SJSA1 (cell line): ENCODE measurements at regions not wholly inside any gene's neighbourhood (a gene's known extent, or its start where the extent isn't known, plus 50 kb on each side); places are given as distances from the start of the nearest gene placed in this dataset.
A peak's percentile ranks its signal among the peaks of the same experiment; 100 is the strongest.
"Not testable (repeated sequence)": the region's sequence is repeated elsewhere in the genome, so short reads cannot be mapped to it uniquely, and the experiment has no call there.

Experiments used
- DNase-seq, 2 experiments: peaks; one replicate each; pipeline ENCODE4 v3.0.0-alpha.2; 2015 to 2020; ENCODE audit warnings: low spot score in 2 of 2, low read depth in 1 of 2
- H3K27ac ChIP-seq: fragments of 250-450 bp; sonication (Bioruptor Pico); 2 replicates; pipeline ENCODE4 v1.5.1; 2020; ENCODE audit warnings: mild to moderate bottlenecking, moderate library complexity
- H3K27me3 ChIP-seq: fragments of 250-450 bp; sonication (Bioruptor Pico); replicated peaks from 2 replicates; pipeline ENCODE4 v1.5.1; 2020; ENCODE audit warnings: mild to moderate bottlenecking, moderate library complexity
- H3K36me3 ChIP-seq: fragments of 250-450 bp; sonication (Bioruptor Pico); 2 replicates; pipeline ENCODE4 v1.5.1; 2020; ENCODE audit warnings: mild to moderate bottlenecking
- H3K4me1 ChIP-seq: fragments of 250-450 bp; sonication (Bioruptor Pico); replicated peaks from 2 replicates; pipeline ENCODE4 v1.6.1; 2021; ENCODE audit warnings: mild to moderate bottlenecking
- H3K4me3 ChIP-seq: fragments of 250-450 bp; sonication (Bioruptor Pico); 2 replicates; pipeline ENCODE4 v1.5.1; 2020; ENCODE audit warnings: mild to moderate bottlenecking
- H3K9me3 ChIP-seq: fragments of 250-450 bp; sonication (Bioruptor Pico); replicated peaks from 2 replicates; pipeline ENCODE4 v1.5.1; 2020; ENCODE audit warnings: mild to moderate bottlenecking

- DNase-seq, H3K27me3 ChIP-seq, H3K4me1 ChIP-seq, H3K9me3 ChIP-seq, H3K27ac ChIP-seq, H3K4me3 ChIP-seq, H3K36me3 ChIP-seq: not testable (repeated sequence)
Observed at GRCh38 chr12:131440209-131441059, 270.5 kb upstream of the SFSWAP start.

- Histone ChIP-seq H3K4me1 (no peaks in the 10 kb centered on the region), H3K9me3 (no peaks in the 10 kb centered on the region), H3K27ac (no peak overlapping the region), H3K36me3 (no peaks in the 10 kb centered on the region), H3K4me3 (no peak overlapping the region), H3K27me3 (no peaks in the 10 kb centered on the region)
- no peak for DNase-seq
Observed at GRCh38 chr12:131441060-131441396, 269.9 kb upstream of the SFSWAP start.

DNA sequence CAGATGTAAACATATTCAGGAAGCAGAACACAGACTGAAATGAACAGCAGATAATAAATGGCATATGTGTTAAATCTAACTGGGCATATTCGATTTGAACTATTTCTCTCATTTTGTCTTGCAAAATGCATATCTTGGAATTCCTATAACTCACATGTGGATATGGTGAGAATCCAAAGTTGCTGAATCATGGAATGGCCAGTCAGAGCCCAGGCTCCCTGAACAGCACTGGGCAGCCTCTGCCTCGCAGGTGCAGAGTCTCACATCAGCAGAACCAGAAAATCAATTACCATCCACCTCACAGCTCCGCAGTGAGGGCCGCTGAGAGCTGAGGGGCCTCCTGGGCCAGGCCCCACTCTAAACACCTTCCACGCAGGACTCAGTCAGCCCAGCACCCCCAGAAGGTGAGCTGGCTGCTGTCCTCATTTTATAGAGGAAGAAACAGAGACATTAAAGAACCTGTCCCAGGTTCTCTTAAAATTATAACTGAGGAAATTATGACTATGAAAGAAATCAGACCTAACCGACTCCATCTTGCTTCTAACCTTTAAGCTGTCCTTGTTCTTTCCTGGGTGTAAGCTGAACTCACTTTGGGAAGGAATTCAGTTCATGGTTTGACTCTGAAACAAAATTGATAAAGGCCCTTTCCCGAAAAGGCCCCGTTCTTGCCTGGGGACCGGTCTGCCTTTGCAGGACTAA is 269.1 kb upstream of the SFSWAP start:
- DNase-seq: no peak
- no peaks in the 10 kb centered on the region for H3K4me1 ChIP-seq
- no peak overlapping the region for H3K27ac ChIP-seq
- H3K36me3 ChIP-seq: no peaks in the 10 kb centered on the region
- H3K27me3 ChIP-seq: no peaks in the 10 kb centered on the region
- no peak overlapping the region for H3K4me3 ChIP-seq
- no peaks in the 10 kb centered on the region for H3K9me3 ChIP-seq

DNA sequence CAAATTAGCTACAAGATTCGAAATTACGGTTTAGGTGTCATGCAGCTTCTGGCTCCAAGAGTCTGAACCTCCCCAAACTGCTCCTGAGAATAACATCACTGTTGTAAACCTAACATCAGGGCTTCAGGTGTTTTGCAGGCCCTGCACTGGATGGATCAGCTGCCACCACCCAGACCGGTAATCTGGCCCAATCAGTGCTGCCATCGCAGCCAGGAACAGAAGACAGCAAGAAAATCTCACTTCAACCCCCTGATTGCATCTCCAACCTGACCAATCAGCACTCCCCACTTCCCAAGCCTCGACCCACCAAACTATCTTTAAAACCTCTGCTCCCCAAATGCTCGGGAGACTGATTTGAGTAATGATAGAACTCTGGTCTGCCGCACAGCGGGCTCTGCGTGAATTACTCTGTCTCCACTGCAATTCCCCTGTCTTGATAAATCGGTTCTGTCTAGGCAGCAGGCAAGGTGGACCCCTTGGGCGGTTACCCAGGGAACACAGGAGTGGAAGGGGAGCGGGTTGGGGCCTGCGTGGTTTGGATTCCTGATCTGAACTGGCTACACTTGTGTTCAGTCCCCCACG is 268.5 kb upstream of the SFSWAP start:
- Histone ChIP-seq H3K27me3 (no peaks in the 10 kb centered on the region), H3K4me3 (no peak overlapping the region), H3K27ac (no peak overlapping the region), H3K4me1 (no peaks in the 10 kb centered on the region), H3K9me3 (no peaks in the 10 kb centered on the region), H3K36me3 (no peaks in the 10 kb centered on the region)
- peak in 1 of 2 experiments; percentile 22 for DNase-seq

- Histone ChIP-seq H3K4me1 (no peaks in the 10 kb centered on the region), H3K4me3 (no peak overlapping the region), H3K27me3 (no peaks in the 10 kb centered on the region), H3K36me3 (no peaks in the 10 kb centered on the region), H3K9me3 (no peaks in the 10 kb centered on the region), H3K27ac (no peak overlapping the region)
- peak in 1 of 2 experiments; percentile 30 for DNase-seq
Observed at GRCh38 chr12:131443019-131444000, 267.6 kb upstream of the SFSWAP start.

DNA sequence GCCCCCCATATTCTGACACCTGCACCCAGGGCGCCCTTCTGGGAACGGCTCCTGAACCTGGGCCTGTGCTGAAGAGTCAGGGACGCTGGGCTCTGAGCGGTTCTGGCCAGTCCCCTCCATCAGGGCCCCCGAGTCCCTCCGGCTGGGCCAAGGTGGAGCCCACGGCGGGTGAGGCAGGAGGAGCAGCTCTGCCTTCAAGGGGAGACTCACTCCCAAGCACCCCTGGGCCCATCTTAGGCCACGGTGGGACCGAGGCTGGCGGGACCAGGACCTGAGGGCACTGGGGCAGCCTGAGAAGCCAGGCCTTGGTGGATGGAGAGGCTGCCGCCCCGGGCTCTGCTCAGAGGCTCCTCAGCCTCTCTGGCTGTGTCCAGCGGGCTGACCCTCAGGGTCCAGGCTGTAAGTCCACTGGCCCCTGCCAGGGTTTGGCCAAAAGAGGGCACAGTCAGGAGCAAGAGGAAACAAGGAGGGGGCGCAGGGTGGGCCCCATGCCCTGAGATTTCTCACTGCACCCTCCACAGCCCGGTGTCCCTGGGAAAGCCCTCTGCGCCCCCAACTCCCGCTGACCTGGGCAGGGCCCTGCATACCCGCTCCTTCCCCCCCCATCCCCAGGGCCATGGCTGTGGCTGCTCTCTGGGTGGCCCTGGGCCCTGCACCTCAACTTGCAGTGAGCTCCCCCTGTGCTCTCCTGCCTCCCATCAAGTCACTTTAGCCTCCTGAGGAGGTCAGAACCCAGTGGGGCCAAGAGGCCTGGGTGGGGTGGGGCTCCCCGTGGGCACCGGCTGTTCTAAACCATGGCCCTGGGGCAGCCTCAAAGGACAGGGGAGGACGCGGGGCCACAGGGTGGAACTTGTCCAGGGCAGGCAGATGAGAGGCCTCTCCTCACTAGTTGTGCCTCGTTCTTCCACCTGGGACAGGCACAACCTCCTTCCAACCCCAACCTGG is 266.4 kb upstream of the SFSWAP start:
- Histone ChIP-seq H3K36me3 (no peaks in the 10 kb centered on the region), H3K27me3 (no peaks in the 10 kb centered on the region), H3K9me3 (no peaks in the 10 kb centered on the region), H3K4me3 (no peak overlapping the region), H3K4me1 (no peaks in the 10 kb centered on the region), H3K27ac (no peak overlapping the region)
- DNase-seq: peak in 1 of 2 experiments; percentile 33

DNA sequence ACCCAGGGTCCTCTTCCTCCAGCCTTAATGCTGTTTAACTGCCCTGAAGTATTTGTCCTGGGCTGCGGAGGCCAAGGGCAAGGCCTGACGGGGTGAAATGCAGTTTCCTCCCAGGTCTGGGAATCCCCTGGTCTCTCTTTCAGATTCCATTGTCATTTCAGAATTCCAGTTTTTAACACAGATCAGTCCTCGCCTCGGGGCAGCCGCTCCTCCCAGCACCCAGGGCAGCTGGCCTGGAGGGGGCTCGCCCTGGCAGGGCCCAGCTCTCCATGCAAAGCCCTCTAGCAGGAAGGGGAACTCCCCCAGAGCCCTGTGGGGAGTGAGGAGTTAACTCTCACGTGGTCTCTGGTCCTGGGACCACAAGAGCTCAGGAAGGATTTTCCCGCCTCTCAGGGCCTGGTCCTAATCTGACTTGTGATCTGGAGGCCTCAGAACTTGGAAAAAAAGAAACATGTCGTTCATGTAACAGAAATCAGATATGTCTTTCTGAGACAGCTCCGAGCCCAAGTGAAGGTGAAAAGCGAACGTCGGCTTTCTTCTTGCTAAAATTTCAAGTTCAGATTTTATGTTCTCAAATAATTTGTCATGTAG is 265.6 kb upstream of the SFSWAP start:
- no peaks in the 10 kb centered on the region for H3K4me1 ChIP-seq
- H3K4me3 ChIP-seq: no peak overlapping the region
- H3K36me3 ChIP-seq: no peaks in the 10 kb centered on the region
- H3K27me3 ChIP-seq: no peaks in the 10 kb centered on the region
- DNase-seq: no peak
- no peaks in the 10 kb centered on the region for H3K9me3 ChIP-seq
- no peak overlapping the region for H3K27ac ChIP-seq

DNA sequence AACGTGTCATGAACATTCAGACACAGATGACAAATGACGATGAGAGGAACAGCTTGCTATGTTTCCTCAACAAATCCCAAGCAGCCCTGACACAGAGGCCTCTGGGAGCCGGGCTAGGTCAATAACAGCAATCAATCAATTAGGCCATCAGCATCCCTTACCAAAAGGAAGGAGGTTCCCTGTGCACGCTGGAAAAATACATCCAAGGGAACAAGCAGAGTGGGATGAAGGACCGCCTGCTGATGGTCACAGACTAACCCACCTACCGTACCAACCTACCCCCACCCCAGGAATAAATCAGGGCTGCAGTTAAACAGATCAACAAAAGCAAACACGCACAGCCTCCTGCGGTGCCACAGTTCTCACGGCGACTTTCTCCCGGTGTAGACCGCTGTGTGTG is 265.1 kb upstream of the SFSWAP start:
- Histone ChIP-seq H3K36me3 (no peaks in the 10 kb centered on the region), H3K27me3 (no peaks in the 10 kb centered on the region), H3K4me1 (no peaks in the 10 kb centered on the region), H3K4me3 (no peak overlapping the region), H3K27ac (no peak overlapping the region), H3K9me3 (no peaks in the 10 kb centered on the region)
- DNase-seq: no peak

- DNase-seq, H3K27me3 ChIP-seq, H3K27ac ChIP-seq, H3K9me3 ChIP-seq, H3K4me3 ChIP-seq, H3K4me1 ChIP-seq, H3K36me3 ChIP-seq: not testable (repeated sequence)
Observed at GRCh38 chr12:131447636-131448035, 263.3 kb upstream of the SFSWAP start.

DNA sequence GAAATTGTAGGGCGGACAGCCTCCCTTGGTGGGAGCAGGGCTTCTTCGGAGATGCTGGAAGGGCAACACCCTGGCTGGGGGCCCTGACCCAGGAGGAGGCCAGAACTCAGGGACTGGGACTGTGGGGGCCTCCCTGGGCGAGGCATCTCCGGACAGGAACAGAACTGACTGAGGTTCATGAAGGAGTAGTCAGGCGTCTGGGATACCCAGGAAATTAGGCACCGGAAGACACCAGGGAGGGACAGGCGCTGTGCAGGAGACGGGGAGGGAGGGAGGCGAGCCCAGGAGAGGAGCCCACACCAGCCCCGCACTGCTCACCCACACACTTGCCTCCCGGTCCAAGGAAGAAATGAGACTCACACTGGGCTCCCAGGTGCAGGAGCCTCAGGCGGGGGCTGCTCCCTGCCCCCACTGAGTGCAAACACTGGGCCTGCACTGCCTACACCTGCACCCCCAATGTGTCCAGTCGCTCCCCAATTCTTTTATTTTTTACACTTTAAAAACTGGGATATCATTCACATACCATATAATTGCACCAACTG is 262.6 kb upstream of the SFSWAP start:
- Histone ChIP-seq H3K36me3 (no peaks in the 10 kb centered on the region), H3K4me1 (no peaks in the 10 kb centered on the region), H3K27ac (no peak overlapping the region), H3K9me3 (no peaks in the 10 kb centered on the region), H3K27me3 (no peaks in the 10 kb centered on the region), H3K4me3 (no peak overlapping the region)
- DNase-seq: peak in 1 of 2 experiments; percentile 17

GRCh38 chr12:131449027-131449426 is 261.9 kb upstream of the SFSWAP start:
- Histone ChIP-seq H3K4me3 (no peak overlapping the region), H3K27me3 (no peaks in the 10 kb centered on the region), H3K4me1 (no peaks in the 10 kb centered on the region), H3K27ac (no peak overlapping the region), H3K9me3 (no peaks in the 10 kb centered on the region), H3K36me3 (no peaks in the 10 kb centered on the region)
- no peak for DNase-seq

DNA sequence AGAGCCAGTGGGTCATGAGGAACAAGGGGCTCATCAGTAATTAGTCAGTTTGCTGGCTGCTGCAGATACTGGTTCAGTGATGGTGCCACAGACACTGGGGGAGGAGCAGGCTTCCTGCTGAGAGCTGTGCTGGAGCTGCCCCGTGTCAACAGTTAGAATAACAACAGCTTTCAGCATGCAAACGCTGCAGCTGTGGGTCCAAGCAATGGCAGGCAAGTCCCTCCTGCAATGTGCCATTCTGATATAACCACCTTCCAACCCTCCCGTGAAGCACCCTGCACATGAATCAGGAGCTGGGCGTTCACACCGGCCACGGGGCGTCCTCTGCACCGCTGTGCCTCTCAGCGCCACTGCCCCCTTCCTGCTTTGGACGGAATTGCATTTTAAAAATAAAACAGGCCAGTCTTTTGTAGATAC is 258.4 kb upstream of the SFSWAP start:
- Histone ChIP-seq H3K9me3 (no peaks in the 10 kb centered on the region), H3K27me3 (no peaks in the 10 kb centered on the region), H3K36me3 (no peaks in the 10 kb centered on the region), H3K4me3 (no peak overlapping the region), H3K4me1 (no peaks in the 10 kb centered on the region), H3K27ac (no peak overlapping the region)
- no peak for DNase-seq
